Large intestine (tissue), 3 donors: ENCODE measurements at regions not wholly inside any gene's neighbourhood (a gene's known extent, or its start where the extent isn't known, plus 50 kb on each side); places are given as distances from the start of the nearest gene placed in this dataset.
"Not testable (repeated sequence)": the region's sequence is repeated elsewhere in the genome, so short reads cannot be mapped to it uniquely, and the experiment has no call there.

Source experiments
- DNase-seq, 2 donors: peaks; one replicate each; pipeline versions ENCODE4 v3.0.0 to v3.0.0-alpha.2; 2013
- H3K27ac ChIP-seq: one replicate; pipeline ENCODE4 v1.5.1; 2013; ENCODE audit warnings: low read length
- H3K27me3 ChIP-seq: 2 replicates; pipeline ENCODE4 v1.6.1; 2013; ENCODE audit warnings: low read length; ENCODE audit not compliant: control insufficient read depth, insufficient read depth
- H3K36me3 ChIP-seq: 2 replicates; pipeline ENCODE4 v1.6.1; 2013; ENCODE audit warnings: low read length; ENCODE audit not compliant: control insufficient read depth, insufficient read depth
- H3K4me1 ChIP-seq: one replicate; pipeline ENCODE4 v1.6.1; 2013; ENCODE audit warnings: low read length; ENCODE audit not compliant: control insufficient read depth, insufficient read depth
- H3K4me3 ChIP-seq: one replicate; pipeline ENCODE4 v1.5.1; 2013; ENCODE audit warnings: low read length
- H3K9me3 ChIP-seq: one replicate; pipeline ENCODE4 v1.6.1; 2013; ENCODE audit warnings: mild to moderate bottlenecking, low read depth, low read length, moderate library complexity; ENCODE audit not compliant: control insufficient read depth
- WGBS: methylation state at CpG from one replicate; pipeline ENCODE4 v1.1.5; 2013; ENCODE audit warnings: low lambda C conversion rate; ENCODE audit not compliant: insufficient coverage; 5-methylcytosine and 5-hydroxymethylcytosine counted together

GRCh38 chr15:26038693-26039092 lies 175.6 kb upstream of the ATP10A start:
- H3K9me3 ChIP-seq = no peaks in the 10 kb centered on the region
- H3K27ac ChIP-seq = no peak overlapping the region
- H3K4me1 ChIP-seq = no peaks in the 10 kb centered on the region
- H3K4me3 ChIP-seq = no peak overlapping the region
- no CpG with 5 or more reads among the region's 6 CpGs for WGBS
- H3K36me3 ChIP-seq = no peaks in the 10 kb centered on the region
- no peak for DNase-seq
- no peaks in the 10 kb centered on the region for H3K27me3 ChIP-seq

GRCh38 chr15:26037369-26037768 lies 174.2 kb upstream of the ATP10A start:
- Histone ChIP-seq H3K4me3 (no peak overlapping the region), H3K27ac (no peak overlapping the region), H3K27me3 (no peaks in the 10 kb centered on the region), H3K36me3 (no peaks in the 10 kb centered on the region), H3K4me1 (no peaks in the 10 kb centered on the region), H3K9me3 (no peaks in the 10 kb centered on the region)
- no CpG with 5 or more reads among the region's 1 CpG for WGBS
- no peak for DNase-seq

- DNase-seq = no peak
- WGBS = no CpG with 5 or more reads among the region's 2 CpGs
- Histone ChIP-seq H3K27me3 (no peaks in the 10 kb centered on the region), H3K36me3 (no peaks in the 10 kb centered on the region), H3K27ac (no peak overlapping the region), H3K4me3 (no peak overlapping the region), H3K4me1 (no peaks in the 10 kb centered on the region), H3K9me3 (no peaks in the 10 kb centered on the region)
These were observed 170.4 kb upstream of the ATP10A start for GRCh38 chr15:26033493-26033892.

GRCh38 chr15:26032162-26032846 lies 169.2 kb upstream of the ATP10A start:
- Histone ChIP-seq H3K27me3 (no peaks in the 10 kb centered on the region), H3K9me3 (no peaks in the 10 kb centered on the region), H3K27ac (no peak overlapping the region), H3K36me3 (no peaks in the 10 kb centered on the region), H3K4me3 (no peak overlapping the region), H3K4me1 (no peaks in the 10 kb centered on the region)
- DNase-seq = no peak
- WGBS = no CpG with 5 or more reads among the region's 9 CpGs

GRCh38 chr15:26029586-26029985 lies 166.5 kb upstream of the ATP10A start:
- not testable (repeated sequence) for H3K9me3 ChIP-seq
- WGBS = 100% methylated on average over 2 of the region's 7 CpGs

GRCh38 chr15:26029146-26029545 lies 166.0 kb upstream of the ATP10A start:
- no peaks in the 10 kb centered on the region for H3K27me3 ChIP-seq
- no peak overlapping the region for H3K4me3 ChIP-seq
- WGBS = no CpG with 5 or more reads among the region's 6 CpGs
- H3K9me3 ChIP-seq = no peaks in the 10 kb centered on the region
- no peak for DNase-seq
- no peaks in the 10 kb centered on the region for H3K4me1 ChIP-seq
- no peak overlapping the region for H3K27ac ChIP-seq
- H3K36me3 ChIP-seq = no peaks in the 10 kb centered on the region

More at GRCh38 chr15:26029586-26029985, 166.5 kb upstream of the ATP10A start:
- H3K36me3 ChIP-seq, H3K4me1 ChIP-seq, H3K4me3 ChIP-seq, DNase-seq, H3K27ac ChIP-seq, H3K27me3 ChIP-seq: not testable (repeated sequence)

GRCh38 chr15:26028086-26028740 lies 165.1 kb upstream of the ATP10A start:
- Histone ChIP-seq H3K27me3 (no peaks in the 10 kb centered on the region), H3K36me3 (no peaks in the 10 kb centered on the region), H3K4me3 (no peak overlapping the region), H3K9me3 (no peaks in the 10 kb centered on the region), H3K27ac (no peak overlapping the region), H3K4me1 (no peaks in the 10 kb centered on the region)
- 80% methylated on average over 1 of the region's 13 CpGs for WGBS
- DNase-seq = no peak

GRCh38 chr15:26026671-26027070 lies 163.5 kb upstream of the ATP10A start:
- WGBS = 100% methylated on average over 1 of the region's 3 CpGs
- not testable (repeated sequence) for H3K4me3 ChIP-seq, DNase-seq, H3K27me3 ChIP-seq, H3K9me3 ChIP-seq, H3K27ac ChIP-seq, H3K36me3 ChIP-seq, H3K4me1 ChIP-seq

GRCh38 chr15:26024241-26024640 lies 161.1 kb upstream of the ATP10A start:
- Histone ChIP-seq H3K9me3 (no peaks in the 10 kb centered on the region), H3K36me3 (no peaks in the 10 kb centered on the region), H3K4me3 (no peak overlapping the region), H3K27me3 (no peaks in the 10 kb centered on the region), H3K27ac (no peak overlapping the region), H3K4me1 (no peaks in the 10 kb centered on the region)
- 100% methylated on average over 1 of the region's 4 CpGs for WGBS
- no peak for DNase-seq

GRCh38 chr15:26023691-26024090 lies 160.6 kb upstream of the ATP10A start:
- H3K4me1 ChIP-seq = no peaks in the 10 kb centered on the region
- no peaks in the 10 kb centered on the region for H3K27me3 ChIP-seq
- no peak overlapping the region for H3K4me3 ChIP-seq
- no peak for DNase-seq
- no peaks in the 10 kb centered on the region for H3K36me3 ChIP-seq
- no CpG with 5 or more reads among the region's 5 CpGs for WGBS
- no peak overlapping the region for H3K27ac ChIP-seq
- H3K9me3 ChIP-seq = no peaks in the 10 kb centered on the region

GRCh38 chr15:26023231-26023630 lies 160.1 kb upstream of the ATP10A start:
- Histone ChIP-seq H3K9me3 (no peaks in the 10 kb centered on the region), H3K36me3 (no peaks in the 10 kb centered on the region), H3K27ac (no peak overlapping the region), H3K4me1 (no peaks in the 10 kb centered on the region), H3K4me3 (no peak overlapping the region), H3K27me3 (no peaks in the 10 kb centered on the region)
- no CpG with 5 or more reads among the region's 10 CpGs for WGBS
- DNase-seq = no peak
